Tibial nerve (tissue), 4 donors: ENCODE measurements at regions not wholly inside any gene's neighbourhood (a gene's known extent, or its start where the extent isn't known, plus 50 kb on each side); places are given as distances from the start of the nearest gene placed in this dataset.

Experiments used
- CTCF ChIP-seq, 5 experiments: fragments of 200-600 bp in 3 of 5; fragments of 450-650 bp in 2 of 5; sonication (generic) in 3 of 5; IDR thresholded peaks; one replicate each; pipeline ENCODE4 v1.5.1; 2016 to 2019; ENCODE audit warnings: antibody characterized with exemption in 5 of 5, mild to moderate bottlenecking in 3 of 5, moderate library complexity in 2 of 5
- EP300 ChIP-seq, 2 donors: sonication (generic); formaldehyde crosslinking; IDR thresholded peaks; one replicate each; pipeline ENCODE4 v1.6.1; 2017; ENCODE audit warnings: antibody characterized with exemption in 2 of 2, mild to moderate bottlenecking in 1 of 2
- POLR2A ChIP-seq, 2 donors: fragments of 450-650 bp; IDR thresholded peaks; one replicate each; pipeline ENCODE4 v1.6.1; 2017; ENCODE audit warnings: antibody characterized with exemption in 2 of 2, mild to moderate bottlenecking in 2 of 2, moderate library complexity in 2 of 2

GRCh38 chr19:31840371-31840770 lies 491.1 kb upstream of the TSHZ3 start:
- TF ChIP-seq CTCF (IDR thresholded peaks at IDR 0.05) (no peak), POLR2A (IDR thresholded peaks at IDR 0.05) (no peak), EP300 (IDR thresholded peaks at IDR 0.05) (no peak)
